Naive B cell (primary cell): ENCODE measurements at regions not wholly inside any gene's neighbourhood (a gene's known extent, or its start where the extent isn't known, plus 50 kb on each side); places are given as distances from the start of the nearest gene placed in this dataset.

Source experiments
- ATAC-seq, 2 donors: fragments of 150-1000 bp; cut with Tn5 transposase; 2 replicates each; pipeline ENCODE4 v1.10.0; 2021; ENCODE audit warnings: low read depth in 2 of 2, mild to moderate bottlenecking in 2 of 2, moderate library complexity in 2 of 2
- DNase-seq: peaks from one replicate; pipeline ENCODE4 v3.0.0; 2022
- H3K27ac Mint-ChIP-seq, 6 donors: one replicate each; pipeline ENCODE4 v1.8.0; 2020 to 2022; ENCODE audit warnings: mild to moderate bottlenecking in 6 of 6, mixed read lengths in 6 of 6, moderate library complexity in 5 of 6, inconsistent platforms in 2 of 6
- H3K27me3 Mint-ChIP-seq, 3 donors: one replicate each; pipeline ENCODE4 v1.8.0; 2021 to 2022; ENCODE audit warnings: mixed read lengths in 3 of 3, mild to moderate bottlenecking in 1 of 3
- H3K36me3 Mint-ChIP-seq, 2 donors: one replicate each; pipeline ENCODE4 v1.8.0; 2020 to 2022; ENCODE audit warnings: mixed read lengths in 2 of 2, inconsistent platforms in 1 of 2, mild to moderate bottlenecking in 1 of 2
- H3K4me1 Mint-ChIP-seq, 3 donors: one replicate each; pipeline ENCODE4 v1.8.0; 2020 to 2022; ENCODE audit warnings: mixed read lengths in 3 of 3, inconsistent platforms in 1 of 3, mild to moderate bottlenecking in 1 of 3, moderate library complexity in 1 of 3
- H3K4me3 Mint-ChIP-seq, 8 donors: one replicate each; pipeline ENCODE4 v1.8.0; 2020 to 2022; ENCODE audit warnings: mild to moderate bottlenecking in 8 of 8, mixed read lengths in 8 of 8, moderate library complexity in 8 of 8, inconsistent platforms in 2 of 8
- H3K9me3 Mint-ChIP-seq, 7 donors: one replicate each; pipeline ENCODE4 v1.8.0; 2020 to 2022; ENCODE audit warnings: mixed read lengths in 7 of 7, mild to moderate bottlenecking in 5 of 7, inconsistent platforms in 2 of 7, moderate library complexity in 1 of 7

- Mint-ChIP-seq H3K27me3 (peaks cover 0 to 4% (median 0%) of the 10 kb centered on the region in 3 donors), H3K27ac (no peak overlapping the region), H3K36me3 (no peaks in the 10 kb centered on the region), H3K9me3 (peaks cover 0 to 4% (median 0%) of the 10 kb centered on the region in 7 donors), H3K4me1 (no peaks in the 10 kb centered on the region), H3K4me3 (no peak overlapping the region)
- DNase-seq (no peak), ATAC-seq (no peak)
Observed at GRCh38 chr10:21281765-21282484, 243.6 kb downstream of the SKIDA1 start.

- DNase-seq (no peak), ATAC-seq (no peak)
- Mint-ChIP-seq H3K9me3 (no peaks in the 10 kb centered on the region), H3K4me1 (no peaks in the 10 kb centered on the region), H3K27ac (no peak overlapping the region), H3K4me3 (no peak overlapping the region), H3K27me3 (peaks cover 0 to 5% (median 0%) of the 10 kb centered on the region in 3 donors), H3K36me3 (no peaks in the 10 kb centered on the region)
Observed at GRCh38 chr10:21280971-21281572, 244.4 kb downstream of the SKIDA1 start.

GRCh38 chr10:21280037-21280436 is 245.4 kb downstream of the SKIDA1 start:
- H3K36me3 Mint-ChIP-seq: no peaks in the 10 kb centered on the region
- H3K27ac Mint-ChIP-seq: no peak overlapping the region
- H3K27me3 Mint-ChIP-seq: peaks cover 0 to 5% (median 0%) of the 10 kb centered on the region in 3 donors
- no peaks in the 10 kb centered on the region for H3K9me3 Mint-ChIP-seq
- no peak for DNase-seq
- H3K4me1 Mint-ChIP-seq: no peaks in the 10 kb centered on the region
- ATAC-seq: no peak
- H3K4me3 Mint-ChIP-seq: no peak overlapping the region

- H3K4me1 Mint-ChIP-seq: no peaks in the 10 kb centered on the region
- H3K4me3 Mint-ChIP-seq: no peak overlapping the region
- H3K27me3 Mint-ChIP-seq: peaks cover 0 to 5% (median 0%) of the 10 kb centered on the region in 3 donors
- ATAC-seq: no peak
- no peak overlapping the region for H3K27ac Mint-ChIP-seq
- H3K36me3 Mint-ChIP-seq: no peaks in the 10 kb centered on the region
- H3K9me3 Mint-ChIP-seq: peaks cover 0 to 2% (median 0%) of the 10 kb centered on the region in 7 donors
- no peak for DNase-seq
Observed at GRCh38 chr10:21279217-21279575, 246.3 kb downstream of the SKIDA1 start.

GRCh38 chr10:21278491-21279216 is 246.8 kb downstream of the SKIDA1 start:
- H3K36me3 Mint-ChIP-seq: no peaks in the 10 kb centered on the region
- H3K27me3 Mint-ChIP-seq: peaks cover 0 to 5% (median 0%) of the 10 kb centered on the region in 3 donors
- H3K27ac Mint-ChIP-seq: no peak overlapping the region
- H3K9me3 Mint-ChIP-seq: peaks cover 0 to 2% (median 0%) of the 10 kb centered on the region in 7 donors
- DNase-seq (no peak), ATAC-seq (no peak)
- no peaks in the 10 kb centered on the region for H3K4me1 Mint-ChIP-seq
- H3K4me3 Mint-ChIP-seq: no peak overlapping the region

- DNase-seq (no peak), ATAC-seq (no peak)
- no peaks in the 10 kb centered on the region for H3K4me1 Mint-ChIP-seq
- peaks cover 0 to 5% (median 0%) of the 10 kb centered on the region in 3 donors for H3K27me3 Mint-ChIP-seq
- H3K4me3 Mint-ChIP-seq: no peak overlapping the region
- peaks cover 5 to 17% (median 12%) of the 10 kb centered on the region in 7 donors for H3K9me3 Mint-ChIP-seq
- no peak overlapping the region for H3K27ac Mint-ChIP-seq
- H3K36me3 Mint-ChIP-seq: peaks cover 0 to 10% of the 10 kb centered on the region in 2 donors
Observed at GRCh38 chr10:21273400-21273968, 252.0 kb downstream of the SKIDA1 start.

- Mint-ChIP-seq H3K4me1 (no peaks in the 10 kb centered on the region), H3K27me3 (peaks cover 0 to 5% (median 0%) of the 10 kb centered on the region in 3 donors), H3K9me3 (peaks cover 5 to 17% (median 12%) of the 10 kb centered on the region in 7 donors), H3K27ac (no peak overlapping the region), H3K4me3 (no peak overlapping the region), H3K36me3 (peaks cover 0 to 10% of the 10 kb centered on the region in 2 donors)
- no peak for ATAC-seq
- DNase-seq: no peak
Observed at GRCh38 chr10:21272643-21273399, 252.7 kb downstream of the SKIDA1 start.

GRCh38 chr10:21270976-21271375 is 254.5 kb downstream of the SKIDA1 start:
- Mint-ChIP-seq H3K9me3 (peaks cover 5 to 17% (median 12%) of the 10 kb centered on the region in 7 donors), H3K36me3 (peaks cover 0 to 10% of the 10 kb centered on the region in 2 donors), H3K27me3 (no peaks in the 10 kb centered on the region), H3K27ac (no peak overlapping the region), H3K4me3 (no peak overlapping the region), H3K4me1 (no peaks in the 10 kb centered on the region)
- ATAC-seq: no peak
- no peak for DNase-seq

- Mint-ChIP-seq H3K9me3 (peaks cover 5 to 17% (median 11%) of the 10 kb centered on the region in 7 donors), H3K36me3 (peaks cover 0 to 10% of the 10 kb centered on the region in 2 donors), H3K4me1 (no peaks in the 10 kb centered on the region), H3K4me3 (no peak overlapping the region), H3K27ac (no peak overlapping the region), H3K27me3 (no peaks in the 10 kb centered on the region)
- ATAC-seq (no peak), DNase-seq (no peak)
Observed at GRCh38 chr10:21269289-21269688, 256.2 kb downstream of the SKIDA1 start.

- Mint-ChIP-seq H3K27me3 (no peaks in the 10 kb centered on the region), H3K36me3 (peaks cover 0 to 1% of the 10 kb centered on the region in 2 donors), H3K9me3 (peaks cover under 1 to 3% (median 2%) of the 10 kb centered on the region in 7 donors), H3K27ac (no peak overlapping the region), H3K4me3 (no peak overlapping the region), H3K4me1 (no peaks in the 10 kb centered on the region)
- no peak for ATAC-seq
- no peak for DNase-seq
Observed at GRCh38 chr10:21265622-21266021, 259.9 kb downstream of the SKIDA1 start.

GRCh38 chr10:21264271-21264670 is 261.2 kb downstream of the SKIDA1 start:
- Mint-ChIP-seq H3K4me3 (no peak overlapping the region), H3K9me3 (peaks cover 0 to 2% (median 0%) of the 10 kb centered on the region in 7 donors), H3K4me1 (no peaks in the 10 kb centered on the region), H3K27ac (no peak overlapping the region), H3K36me3 (no peaks in the 10 kb centered on the region), H3K27me3 (no peaks in the 10 kb centered on the region)
- no peak for ATAC-seq
- no peak for DNase-seq

- H3K9me3 Mint-ChIP-seq: peaks cover 0 to 2% (median 0%) of the 10 kb centered on the region in 7 donors
- no peaks in the 10 kb centered on the region for H3K27me3 Mint-ChIP-seq
Observed at GRCh38 chr10:21263839-21264238, 261.6 kb downstream of the SKIDA1 start.

GRCh38 chr10:21263263-21263803 is 262.1 kb downstream of the SKIDA1 start:
- Mint-ChIP-seq H3K27ac (no peak overlapping the region), H3K4me1 (no peaks in the 10 kb centered on the region)

More at GRCh38 chr10:21263839-21264238, 261.6 kb downstream of the SKIDA1 start:
- DNase-seq: no peak
- no peak overlapping the region for H3K4me3 Mint-ChIP-seq
- ATAC-seq: no peak
- H3K27ac Mint-ChIP-seq: no peak overlapping the region
- no peaks in the 10 kb centered on the region for H3K4me1 Mint-ChIP-seq
- H3K36me3 Mint-ChIP-seq: no peaks in the 10 kb centered on the region

More at GRCh38 chr10:21263263-21263803, 262.1 kb downstream of the SKIDA1 start:
- no peaks in the 10 kb centered on the region for H3K36me3 Mint-ChIP-seq
- H3K27me3 Mint-ChIP-seq: no peaks in the 10 kb centered on the region
- DNase-seq (no peak), ATAC-seq (no peak)
- H3K9me3 Mint-ChIP-seq: peaks cover 0 to 2% (median 0%) of the 10 kb centered on the region in 7 donors
- no peak overlapping the region for H3K4me3 Mint-ChIP-seq
